Suprapubic skin (tissue), 4 donors: ENCODE measurements at regions not wholly inside any gene's neighbourhood (a gene's known extent, or its start where the extent isn't known, plus 50 kb on each side); places are given as distances from the start of the nearest gene placed in this dataset.

ENCODE experiments used
- DNase-seq, 2 donors: peaks; one replicate each; pipeline ENCODE4 v3.0.0-alpha.2; 2019; ENCODE audit warnings: low spot score in 2 of 2
- H3K27ac ChIP-seq: fragments of 200-600 bp; sonication (generic); one replicate; pipeline ENCODE4 v1.5.1; 2019
- H3K27me3 ChIP-seq: fragments of 200-600 bp; sonication (generic); one replicate; pipeline ENCODE4 v1.5.1; 2019
- H3K36me3 ChIP-seq: fragments of 200-600 bp; sonication (generic); one replicate; pipeline ENCODE4 v1.5.1; 2019
- H3K4me1 ChIP-seq: fragments of 200-600 bp; sonication (generic); one replicate; pipeline ENCODE4 v1.5.1; 2019
- H3K4me3 ChIP-seq: fragments of 200-600 bp; sonication (generic); one replicate; pipeline ENCODE4 v1.5.1; 2019; ENCODE audit warnings: mild to moderate bottlenecking
- H3K9me3 ChIP-seq: fragments of 200-600 bp; sonication (generic); one replicate; pipeline ENCODE4 v1.5.1; 2019
- EP300 ChIP-seq: sonication (generic); formaldehyde crosslinking; IDR thresholded peaks from one replicate; pipeline ENCODE4 v1.6.1; 2017; ENCODE audit warnings: antibody characterized with exemption
- POLR2A ChIP-seq, 2 donors: fragments of 450-650 bp; IDR thresholded peaks; one replicate each; pipeline ENCODE4 v1.6.1; 2017; ENCODE audit warnings: antibody characterized with exemption in 2 of 2, mild to moderate bottlenecking in 2 of 2, moderate library complexity in 2 of 2
- POLR2AphosphoS5 ChIP-seq, 3 donors: sonication (generic); formaldehyde crosslinking; IDR thresholded peaks; one replicate each; pipeline ENCODE4 v1.6.1; 2017; ENCODE audit warnings: antibody characterized with exemption in 3 of 3
- WGBS: methylation state at CpG from one replicate; pipeline ENCODE4 v1.1.5; 2018; 5-methylcytosine and 5-hydroxymethylcytosine counted together
- TF ChIP-seq, protein P1 (sequence below), 2 donors: fragments of 200-600 bp in 1 of 2; fragments of 450-650 bp in 1 of 2; sonication (generic) in 1 of 2; IDR thresholded peaks; one replicate each; pipeline ENCODE4 v1.5.1; 2016 to 2019; ENCODE audit warnings: antibody characterized with exemption in 2 of 2, mild to moderate bottlenecking in 1 of 2, moderate library complexity in 1 of 2

DNA sequence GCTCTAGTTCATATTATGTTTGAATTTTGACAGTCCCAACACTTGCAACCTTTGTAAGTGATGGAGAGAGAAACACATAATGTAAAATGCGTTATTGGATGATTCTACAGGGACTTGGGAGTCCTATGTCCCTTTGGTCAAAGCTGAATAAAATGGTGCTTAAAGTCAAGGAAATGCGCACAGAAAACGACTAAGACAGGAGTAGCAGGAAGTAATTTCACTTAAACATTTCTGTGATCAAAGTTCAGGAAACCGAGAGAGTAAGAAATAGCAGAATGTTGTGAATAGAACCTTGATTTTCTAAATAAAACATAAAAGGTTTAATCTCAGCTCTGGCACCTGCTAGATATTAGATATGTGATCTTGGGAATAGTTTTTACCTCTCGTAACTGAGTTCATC is 2339.2 kb downstream of the MAT2B start:
- TF ChIP-seq, protein P1, sequence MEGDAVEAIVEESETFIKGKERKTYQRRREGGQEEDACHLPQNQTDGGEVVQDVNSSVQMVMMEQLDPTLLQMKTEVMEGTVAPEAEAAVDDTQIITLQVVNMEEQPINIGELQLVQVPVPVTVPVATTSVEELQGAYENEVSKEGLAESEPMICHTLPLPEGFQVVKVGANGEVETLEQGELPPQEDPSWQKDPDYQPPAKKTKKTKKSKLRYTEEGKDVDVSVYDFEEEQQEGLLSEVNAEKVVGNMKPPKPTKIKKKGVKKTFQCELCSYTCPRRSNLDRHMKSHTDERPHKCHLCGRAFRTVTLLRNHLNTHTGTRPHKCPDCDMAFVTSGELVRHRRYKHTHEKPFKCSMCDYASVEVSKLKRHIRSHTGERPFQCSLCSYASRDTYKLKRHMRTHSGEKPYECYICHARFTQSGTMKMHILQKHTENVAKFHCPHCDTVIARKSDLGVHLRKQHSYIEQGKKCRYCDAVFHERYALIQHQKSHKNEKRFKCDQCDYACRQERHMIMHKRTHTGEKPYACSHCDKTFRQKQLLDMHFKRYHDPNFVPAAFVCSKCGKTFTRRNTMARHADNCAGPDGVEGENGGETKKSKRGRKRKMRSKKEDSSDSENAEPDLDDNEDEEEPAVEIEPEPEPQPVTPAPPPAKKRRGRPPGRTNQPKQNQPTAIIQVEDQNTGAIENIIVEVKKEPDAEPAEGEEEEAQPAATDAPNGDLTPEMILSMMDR (IDR thresholded peaks at IDR 0.05) = no peak
- no peak for TF ChIP-seq POLR2A (IDR thresholded peaks at IDR 0.05)
- no peak for TF ChIP-seq EP300
- no peak for TF ChIP-seq POLR2AphosphoS5 (IDR thresholded peaks at IDR 0.05)
- no peaks in the 10 kb centered on the region for H3K4me1 ChIP-seq
- H3K27me3 ChIP-seq = no peaks in the 10 kb centered on the region
- no peaks in the 10 kb centered on the region for H3K9me3 ChIP-seq
- 86% methylated on average over 5 of the region's 5 CpGs for WGBS
- H3K27ac ChIP-seq = no peak overlapping the region
- H3K4me3 ChIP-seq = no peak overlapping the region
- no peaks in the 10 kb centered on the region for H3K36me3 ChIP-seq
- DNase-seq = no peak

DNA sequence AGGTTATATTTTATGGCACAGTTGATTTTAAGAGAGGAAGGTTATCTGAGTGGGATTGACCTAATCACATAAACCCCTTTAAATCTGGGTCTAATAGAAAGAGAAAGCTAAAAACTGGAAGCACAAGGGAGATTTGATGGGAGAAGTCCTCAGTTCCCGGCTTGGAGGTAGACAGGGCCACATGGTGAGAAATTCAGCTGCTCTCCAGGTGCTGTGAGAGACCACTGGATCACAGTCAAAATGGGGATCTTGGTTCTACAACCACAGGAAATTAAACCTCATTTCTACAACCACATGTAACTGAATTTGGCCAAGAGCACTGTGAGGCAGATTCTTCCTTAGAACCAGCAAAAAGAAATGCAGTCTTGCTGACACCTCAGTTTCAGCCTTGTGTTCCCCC is 2352.7 kb downstream of the MAT2B start:
- no peak for DNase-seq
- TF ChIP-seq, protein P1 (IDR thresholded peaks at IDR 0.05) = no peak
- no peak for TF ChIP-seq POLR2AphosphoS5 (IDR thresholded peaks at IDR 0.05)
- no peak for TF ChIP-seq EP300
- TF ChIP-seq POLR2A (IDR thresholded peaks at IDR 0.05) = no peak
- no peaks in the 10 kb centered on the region for H3K27me3 ChIP-seq
- WGBS = 62% methylated on average over 1 of the region's 1 CpG
- H3K4me3 ChIP-seq = no peak overlapping the region
- no peak overlapping the region for H3K27ac ChIP-seq
- H3K36me3 ChIP-seq = no peaks in the 10 kb centered on the region
- H3K9me3 ChIP-seq = peaks cover 4% of the 10 kb centered on the region
- no peaks in the 10 kb centered on the region for H3K4me1 ChIP-seq

DNA sequence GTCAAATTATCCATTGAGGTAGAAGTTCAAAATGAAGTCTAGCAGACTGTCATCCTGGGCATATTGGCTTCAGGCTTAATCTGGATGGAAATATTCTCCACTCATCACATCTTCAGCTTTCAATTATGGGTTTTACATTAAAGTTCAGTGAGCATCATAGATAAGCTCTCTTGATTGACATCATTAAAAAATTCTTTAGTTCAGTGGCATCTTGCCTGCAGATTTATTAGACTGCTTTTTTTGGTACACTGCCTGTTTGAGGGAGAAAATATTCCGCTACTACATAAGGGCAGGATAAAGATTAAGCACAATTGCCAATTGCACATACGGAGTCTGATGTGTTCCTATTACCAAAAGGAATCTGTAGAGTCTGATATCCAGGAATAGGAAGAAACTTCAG is 2353.8 kb downstream of the MAT2B start:
- Histone ChIP-seq H3K36me3 (no peaks in the 10 kb centered on the region), H3K27me3 (no peaks in the 10 kb centered on the region), H3K4me1 (no peaks in the 10 kb centered on the region), H3K27ac (no peak overlapping the region), H3K4me3 (no peak overlapping the region), H3K9me3 (peaks cover 4% of the 10 kb centered on the region)
- DNase-seq = no peak
- 60% methylated on average over 2 of the region's 2 CpGs for WGBS
- TF ChIP-seq, protein P1 (IDR thresholded peaks at IDR 0.05) = no peak
- TF ChIP-seq POLR2A (IDR thresholded peaks at IDR 0.05) (no peak), POLR2AphosphoS5 (IDR thresholded peaks at IDR 0.05) (no peak), EP300 (no peak)

DNA sequence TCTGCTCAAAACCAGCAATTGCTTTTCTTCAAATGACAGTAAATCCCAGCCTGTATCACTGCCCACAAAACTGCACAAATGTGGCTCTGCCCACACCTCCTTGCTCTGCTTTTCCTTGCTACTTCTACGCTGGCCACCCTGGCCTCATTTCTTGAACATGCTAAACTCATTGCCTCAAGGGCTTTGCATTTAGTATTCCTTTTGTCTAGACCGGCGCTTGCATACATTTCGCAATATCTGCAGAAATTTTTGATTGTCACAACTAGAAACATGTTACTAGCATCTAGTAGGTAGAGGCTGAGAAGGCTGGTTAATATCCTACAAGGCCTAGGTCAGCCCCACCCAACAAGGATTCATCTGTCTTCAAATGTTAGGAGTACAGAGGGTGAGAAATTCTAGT is 2357.8 kb downstream of the MAT2B start:
- DNase-seq = no peak
- no peaks in the 10 kb centered on the region for H3K4me1 ChIP-seq
- no peak for TF ChIP-seq POLR2A (IDR thresholded peaks at IDR 0.05)
- TF ChIP-seq, protein P1 (IDR thresholded peaks at IDR 0.05) = no peak
- no peak for TF ChIP-seq EP300
- no peak for TF ChIP-seq POLR2AphosphoS5 (IDR thresholded peaks at IDR 0.05)
- H3K36me3 ChIP-seq = no peaks in the 10 kb centered on the region
- WGBS = 63% methylated on average over 4 of the region's 4 CpGs
- no peaks in the 10 kb centered on the region for H3K9me3 ChIP-seq
- no peaks in the 10 kb centered on the region for H3K27me3 ChIP-seq
- no peak overlapping the region for H3K27ac ChIP-seq
- H3K4me3 ChIP-seq = no peak overlapping the region

DNA sequence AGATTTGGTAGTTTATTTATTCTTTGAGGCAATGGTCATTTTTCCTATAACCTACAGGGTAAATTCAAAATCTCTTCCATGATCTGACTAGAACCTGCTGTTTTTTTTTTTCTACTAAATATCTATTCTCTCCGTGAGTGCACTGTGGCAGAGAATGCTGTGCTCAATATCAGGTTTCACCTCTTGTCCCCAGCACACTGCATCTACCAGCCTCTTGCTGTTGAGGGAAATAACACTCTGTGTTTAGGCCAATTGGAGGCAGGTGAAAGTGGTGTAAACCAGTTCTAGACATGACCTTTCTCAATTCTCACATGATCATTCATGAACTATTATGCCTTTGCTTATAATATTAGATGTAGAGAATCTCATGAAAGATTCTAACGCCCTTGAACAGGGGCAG is 2365.9 kb downstream of the MAT2B start:
- Histone ChIP-seq H3K4me1 (no peaks in the 10 kb centered on the region), H3K9me3 (no peaks in the 10 kb centered on the region), H3K4me3 (no peak overlapping the region), H3K27me3 (no peaks in the 10 kb centered on the region), H3K36me3 (no peaks in the 10 kb centered on the region), H3K27ac (no peak overlapping the region)
- no peak for DNase-seq
- TF ChIP-seq POLR2A (IDR thresholded peaks at IDR 0.05) (no peak), EP300 (no peak)
- WGBS = 63% methylated on average over 2 of the region's 2 CpGs

DNA sequence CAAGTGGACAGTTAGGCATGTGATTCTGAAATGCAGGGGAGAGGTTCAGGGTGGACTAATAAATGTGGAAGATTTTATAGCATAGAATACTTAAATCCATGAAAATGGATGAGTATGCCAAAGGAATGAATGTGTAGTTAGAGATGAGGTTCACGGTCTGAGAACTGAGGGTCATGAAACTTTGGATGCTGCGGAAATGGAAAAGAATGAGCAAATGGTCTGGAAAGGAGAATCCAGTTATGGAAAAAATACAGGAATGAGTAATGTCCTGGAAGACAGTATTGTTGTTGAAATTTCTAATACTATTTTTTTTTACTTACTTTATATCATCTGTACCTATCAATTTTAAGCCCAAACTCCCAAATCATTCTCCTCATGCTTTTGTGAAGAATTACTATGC is 2369.4 kb downstream of the MAT2B start:
- no peaks in the 10 kb centered on the region for H3K9me3 ChIP-seq
- H3K4me1 ChIP-seq = no peaks in the 10 kb centered on the region
- DNase-seq = no peak
- no peak overlapping the region for H3K4me3 ChIP-seq
- TF ChIP-seq, protein P1 (IDR thresholded peaks at IDR 0.05) = no peak
- TF ChIP-seq POLR2A (IDR thresholded peaks at IDR 0.05) (no peak), POLR2AphosphoS5 (IDR thresholded peaks at IDR 0.05) (no peak), EP300 (no peak)
- H3K27ac ChIP-seq = no peak overlapping the region
- no peaks in the 10 kb centered on the region for H3K36me3 ChIP-seq
- 88% methylated on average over 2 of the region's 2 CpGs for WGBS
- H3K27me3 ChIP-seq = no peaks in the 10 kb centered on the region
